GM21526 (cell line): ENCODE measurements at regions not wholly inside any gene's neighbourhood (a gene's known extent, or its start where the extent isn't known, plus 50 kb on each side); places are given as distances from the start of the nearest gene placed in this dataset.
"Not testable (repeated sequence)": the region's sequence is repeated elsewhere in the genome, so short reads cannot be mapped to it uniquely, and the experiment has no call there.

Experiments
- ATAC-seq: cut with Tn5 transposase; IDR thresholded peaks from one replicate; pipeline ENCODE4 v1.9.1; 2021; ENCODE audit warnings: moderate library complexity; ENCODE audit not compliant: unreplicated experiment, low FRiP score

DNA sequence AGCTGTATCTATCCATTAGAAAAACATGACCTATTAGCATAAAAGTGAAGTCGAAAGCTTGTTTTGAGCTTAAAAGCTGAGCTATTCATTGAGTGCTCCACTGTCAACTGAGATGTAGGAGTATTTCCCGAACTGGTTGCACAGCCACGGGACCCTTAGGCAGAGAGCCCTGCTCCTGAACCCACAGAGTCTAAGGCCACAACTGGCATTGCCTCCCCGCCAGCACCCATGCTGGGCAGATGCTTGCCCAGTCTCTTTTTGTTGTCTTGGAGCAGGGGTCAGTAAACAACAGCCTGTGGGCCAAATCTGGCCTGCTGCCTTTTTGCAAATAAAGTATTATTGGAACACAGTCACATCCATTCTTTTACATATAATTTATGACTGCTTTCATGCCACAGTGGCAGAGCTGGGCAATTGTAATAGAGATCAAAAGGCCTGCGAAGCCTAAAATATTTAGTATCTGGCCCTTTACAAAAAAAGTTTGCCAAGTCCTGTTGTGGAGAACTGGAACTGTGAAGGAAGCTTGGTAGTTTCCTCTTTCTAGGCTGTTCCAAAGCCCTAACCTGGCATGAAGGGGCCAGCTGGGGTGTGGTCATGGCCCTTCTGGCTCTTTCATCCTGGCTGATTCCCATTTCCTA lies 58.4 kb upstream of the WAPL start:
- ATAC-seq, result no peak

DNA sequence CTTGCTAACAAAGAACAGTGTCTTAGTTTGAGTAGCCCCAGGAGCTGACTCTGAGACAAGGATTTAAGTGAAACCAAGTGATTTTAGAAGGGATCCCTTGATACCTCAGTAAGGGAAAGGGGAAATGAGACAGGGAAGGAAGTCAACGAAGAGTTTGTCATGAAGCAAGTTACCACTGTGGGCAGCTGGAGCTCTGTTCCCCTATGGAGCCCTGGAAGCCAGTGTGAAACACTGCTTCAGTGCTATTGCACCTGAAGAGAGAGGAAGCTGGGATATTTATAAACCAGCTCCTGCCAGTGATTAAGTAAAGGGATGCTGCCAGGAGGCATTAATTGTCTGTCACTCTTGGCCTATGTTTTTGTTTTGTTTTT lies 58.9 kb upstream of the WAPL start:
- no peak for ATAC-seq

DNA sequence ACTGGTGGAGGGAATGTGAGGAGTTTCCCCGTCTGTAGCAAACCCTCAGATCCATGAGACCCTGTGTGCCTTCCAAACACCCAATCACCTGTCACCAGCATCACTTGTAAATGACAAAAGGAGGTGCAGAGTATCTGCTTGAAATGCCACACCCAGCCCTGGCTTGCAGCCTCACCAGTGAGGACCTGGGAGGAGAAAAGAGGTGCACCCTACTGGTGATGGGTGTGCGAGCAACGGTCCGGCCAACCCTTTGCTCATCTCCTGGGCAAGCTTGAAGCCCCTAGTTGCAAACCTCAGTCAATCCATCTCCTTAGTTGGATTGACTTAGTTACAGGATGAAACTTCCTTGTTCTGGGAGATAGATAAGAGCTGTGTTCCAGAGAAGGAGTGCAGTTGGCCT lies 62.4 kb upstream of the WAPL start:
- peak; percentile 72 for ATAC-seq

DNA sequence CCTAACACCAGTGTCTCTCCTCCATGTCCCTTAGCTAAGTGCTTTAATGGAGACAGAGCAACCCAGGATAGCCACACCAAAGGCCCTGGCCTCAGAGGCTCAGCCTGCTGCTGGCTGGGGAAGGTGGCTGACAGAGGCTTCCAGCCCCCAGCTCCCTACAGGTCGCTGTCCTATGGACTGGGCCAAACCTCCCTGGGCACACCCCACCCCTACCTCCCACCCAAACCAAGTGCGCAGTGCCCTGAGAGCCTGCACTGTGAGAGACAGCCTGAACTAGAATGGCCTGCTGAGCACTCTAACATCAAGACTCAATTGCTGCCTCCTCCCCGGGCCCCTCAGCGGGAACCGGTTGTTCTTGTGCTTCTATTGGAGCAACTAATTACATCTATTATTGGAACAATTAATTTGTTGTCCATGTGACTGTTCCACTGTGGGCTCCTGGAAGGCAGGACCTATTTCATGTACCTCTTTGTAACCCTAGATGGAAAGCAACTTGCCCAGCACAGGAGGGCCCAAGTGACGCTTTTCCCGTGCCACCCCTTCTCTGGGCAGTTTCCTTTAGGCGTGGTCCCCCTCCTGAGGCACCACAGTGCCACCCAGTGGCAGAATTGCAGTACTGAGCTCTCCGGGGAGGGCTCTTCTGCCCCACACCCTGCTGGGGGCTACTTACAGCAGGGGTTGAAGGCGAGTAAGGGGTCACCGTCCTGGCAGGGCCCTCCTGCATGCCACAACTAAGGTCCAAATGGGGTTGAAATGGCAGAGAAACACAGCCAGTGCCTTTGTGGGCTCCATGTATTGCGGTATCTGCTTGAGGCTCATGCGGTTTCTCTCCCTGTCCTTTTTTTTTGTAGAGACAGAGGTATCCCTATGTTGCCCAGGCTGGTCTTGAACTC lies 63.7 kb upstream of the WAPL start:
- peak; percentile 89 for ATAC-seq

DNA sequence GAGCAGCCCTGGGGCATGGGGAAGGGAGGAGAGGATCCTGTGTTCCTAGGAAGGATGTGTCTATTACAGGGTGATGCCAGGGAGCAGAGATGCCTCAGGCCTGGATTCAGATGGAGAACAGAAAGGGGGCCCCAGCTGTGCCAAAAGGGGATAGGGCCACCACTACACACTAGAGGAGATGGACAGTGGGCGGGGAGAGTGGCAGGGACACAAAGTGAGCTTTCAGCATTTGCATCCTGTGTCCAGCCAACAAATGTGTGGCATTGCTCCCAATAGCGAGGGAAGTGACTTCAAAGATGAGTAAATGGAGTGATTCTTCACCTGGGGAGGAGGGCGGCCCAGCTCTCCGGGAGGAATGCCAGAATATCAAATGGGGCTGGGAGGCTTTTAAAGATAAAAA lies 64.9 kb upstream of the WAPL start:
- ATAC-seq, result no peak

DNA sequence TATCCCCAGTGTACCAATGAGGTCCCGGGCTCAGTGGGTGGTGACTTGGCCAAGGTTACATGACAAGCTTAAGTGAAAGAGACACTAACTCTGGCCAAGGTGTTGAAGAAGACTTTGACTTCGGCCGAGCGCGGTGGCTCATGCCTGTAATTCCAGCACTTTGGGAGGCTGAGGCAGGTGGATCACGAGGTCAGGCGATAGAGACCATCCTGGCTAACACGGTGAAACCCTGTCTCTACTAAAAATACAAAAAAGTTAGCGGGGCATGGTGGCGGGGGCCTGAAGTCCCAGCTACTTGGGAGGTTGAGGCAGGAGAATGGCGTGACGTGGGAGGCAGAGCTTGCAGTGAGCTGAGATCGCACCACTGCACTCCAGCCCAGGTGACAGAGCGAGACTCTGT lies 65.6 kb upstream of the OPN4 start:
- ATAC-seq, result not testable (repeated sequence)

DNA sequence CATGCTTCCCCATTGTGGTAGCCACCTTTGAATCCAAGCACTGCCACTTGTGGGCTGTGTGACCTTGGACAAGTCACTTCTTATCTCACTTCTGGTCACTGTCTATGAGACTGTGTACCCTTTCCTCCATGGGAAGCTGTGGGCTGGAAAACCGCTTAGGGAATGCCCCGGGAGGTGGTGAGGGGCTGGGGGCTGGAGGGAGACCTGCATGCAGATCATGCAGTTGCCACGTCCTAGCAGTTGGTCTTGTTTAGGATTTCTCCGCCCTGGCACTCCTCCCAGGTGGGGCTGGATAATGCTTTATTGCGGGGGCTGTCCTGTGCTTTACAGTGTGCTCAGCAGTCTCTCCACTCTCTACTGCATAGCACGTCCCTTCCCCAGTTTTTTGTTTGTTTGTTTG lies 62.9 kb upstream of the OPN4 start:
- no peak for ATAC-seq

DNA sequence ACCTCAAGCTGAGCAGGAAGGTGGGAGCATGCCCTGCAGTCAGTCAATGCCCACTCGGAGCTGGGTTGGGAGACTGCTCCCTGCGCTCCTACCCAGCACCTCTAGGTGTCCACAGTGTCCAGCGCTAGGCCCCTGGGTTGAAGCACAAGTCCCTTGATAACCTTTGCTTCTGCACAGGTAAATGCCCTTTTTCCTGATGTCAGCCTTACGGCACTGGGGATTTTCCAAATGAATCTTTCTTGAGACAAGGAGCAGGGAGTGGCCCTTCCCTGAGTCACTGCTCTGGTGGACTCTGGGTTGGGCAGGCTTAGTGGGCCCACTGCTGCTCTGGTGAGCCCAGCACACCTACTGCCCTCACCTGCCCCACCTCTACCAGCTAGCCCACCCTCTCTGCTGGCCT lies 61.9 kb upstream of the OPN4 start:
- no peak for ATAC-seq

DNA sequence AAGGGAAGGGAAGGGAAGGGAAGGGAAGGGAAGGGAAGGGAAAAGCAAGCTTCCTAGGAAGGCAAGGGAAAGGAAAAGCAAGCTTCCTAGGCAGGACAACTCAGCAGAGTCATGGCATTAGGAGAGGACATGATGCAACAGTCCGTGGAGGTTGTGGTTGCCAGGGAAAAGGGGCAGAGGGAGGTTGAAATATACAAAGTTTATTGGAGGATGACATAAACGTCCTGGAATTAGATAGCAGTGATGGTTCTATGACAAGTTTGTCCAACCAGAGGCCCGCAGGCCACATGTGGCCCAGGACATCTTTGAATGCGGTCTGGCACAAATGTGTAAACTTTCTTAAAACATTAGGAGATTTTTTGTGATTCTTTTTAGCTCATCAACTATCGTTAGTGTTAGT lies 59.8 kb upstream of the OPN4 start:
- no peak for ATAC-seq

DNA sequence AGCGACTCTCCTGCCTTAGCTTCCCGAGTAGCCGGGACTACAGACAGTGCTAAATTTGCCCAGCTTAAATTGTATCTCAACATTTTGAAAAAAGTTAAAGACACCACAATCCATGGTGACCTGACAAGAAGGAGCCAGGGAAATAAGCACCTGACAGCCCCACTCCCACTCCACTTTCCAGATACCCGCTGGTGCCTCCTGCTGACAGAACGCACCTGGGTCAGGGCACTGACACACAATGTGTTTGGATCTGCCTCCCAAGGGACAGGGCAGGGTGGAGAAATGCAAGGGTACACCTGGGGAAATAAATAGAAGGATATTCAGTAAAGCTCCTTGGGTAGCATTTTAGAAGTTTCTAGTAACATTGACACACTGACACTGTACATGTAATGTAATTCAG lies 58.9 kb upstream of the OPN4 start:
- no peak for ATAC-seq

DNA sequence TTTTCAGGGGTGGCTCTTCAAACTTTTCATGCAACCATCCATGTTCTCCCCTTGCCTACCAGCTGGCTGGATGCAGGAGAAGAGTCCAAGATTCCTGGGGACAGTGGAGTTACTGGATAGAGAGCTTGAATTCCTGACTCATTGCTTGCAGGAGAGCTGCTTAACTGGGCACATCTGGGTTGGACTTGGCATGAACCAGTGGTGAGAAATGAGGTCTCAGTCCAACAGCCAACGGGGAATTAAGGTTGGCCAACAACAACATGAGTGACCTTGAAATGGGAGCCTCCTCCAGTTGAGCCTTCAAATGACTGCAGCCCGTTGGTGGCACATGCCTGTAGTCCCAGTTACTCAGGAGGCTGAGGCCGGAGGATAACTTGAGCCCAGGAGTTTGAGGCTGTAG lies 58.1 kb upstream of the OPN4 start:
- ATAC-seq, result no peak

DNA sequence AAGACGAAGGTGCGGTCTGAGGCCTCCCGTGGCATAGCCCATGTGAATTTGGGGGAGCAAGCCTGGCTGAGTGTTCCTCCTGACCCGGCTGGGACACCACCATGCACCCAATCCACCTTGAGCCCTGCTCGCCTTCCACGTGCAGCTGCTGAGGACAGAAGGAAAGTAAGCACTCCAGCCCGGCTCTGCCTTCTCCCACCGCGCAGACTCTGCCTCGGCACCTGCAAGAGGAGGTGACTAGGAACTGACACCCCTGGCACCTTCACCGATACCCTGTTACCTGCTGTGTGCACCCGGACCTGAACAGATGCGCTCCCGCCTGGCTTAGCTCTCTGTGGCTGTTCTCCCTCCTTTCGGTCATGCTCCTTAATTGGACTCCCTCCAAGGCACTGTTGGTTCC lies 57.0 kb upstream of the OPN4 start:
- ATAC-seq, result no peak

DNA sequence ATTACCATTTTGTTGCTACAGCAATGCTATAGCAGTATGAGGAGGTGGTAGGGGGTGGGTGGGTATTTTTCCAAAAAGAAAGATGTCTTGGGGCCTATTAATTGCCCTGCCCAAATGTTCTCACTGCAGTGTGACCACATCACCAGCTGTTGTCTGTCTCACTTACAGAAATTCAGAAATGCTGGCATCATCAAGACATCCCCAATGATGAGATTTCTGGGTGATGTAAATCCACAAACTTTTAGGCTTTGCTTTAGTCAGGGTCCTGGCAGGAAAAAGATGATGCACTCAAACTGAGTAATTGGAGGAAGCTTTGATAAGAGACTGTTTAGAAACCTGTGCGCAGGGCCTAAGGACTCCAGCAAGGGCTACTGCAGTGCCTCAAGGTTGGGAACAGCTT lies 56.2 kb upstream of the OPN4 start:
- no peak for ATAC-seq

DNA sequence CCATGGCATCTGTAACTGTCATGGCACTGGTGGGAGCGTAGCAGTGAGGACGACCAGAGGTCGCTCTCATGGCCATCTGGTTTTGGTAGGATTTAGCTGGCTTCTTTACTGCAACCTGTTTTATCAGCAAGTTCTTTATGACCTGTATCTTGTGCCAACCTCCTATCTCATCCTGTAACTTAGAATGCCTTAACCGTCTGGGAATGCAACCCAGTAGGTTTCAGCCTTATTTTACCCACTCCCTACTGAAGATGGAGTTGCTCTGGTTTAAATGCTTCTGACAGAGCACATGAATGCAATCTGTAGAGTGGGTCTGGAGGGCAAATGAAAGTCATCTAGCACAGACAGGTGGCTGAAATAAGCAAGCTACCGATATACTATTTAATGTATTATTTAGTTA lies 55.3 kb upstream of the OPN4 start:
- ATAC-seq, result no peak

DNA sequence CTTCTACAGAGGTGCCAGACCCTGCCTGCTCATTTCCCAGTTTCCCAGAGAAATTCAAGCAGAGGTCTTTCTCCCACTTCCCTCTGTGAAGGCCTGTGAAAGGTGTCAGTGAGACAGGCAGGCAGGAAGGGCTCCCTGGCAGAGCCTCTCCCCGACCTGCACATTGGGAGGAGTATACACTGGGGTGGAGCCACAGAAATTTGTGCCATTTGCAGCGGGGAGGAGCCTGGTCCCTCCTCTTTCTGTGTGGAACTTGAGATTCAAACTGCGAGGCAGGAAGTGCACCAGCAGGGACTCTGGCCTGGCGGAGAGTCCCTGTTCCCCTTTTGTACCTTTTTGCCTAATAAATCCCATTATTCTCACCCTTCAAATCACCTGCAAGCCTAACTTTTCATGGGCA lies 54.6 kb upstream of the OPN4 start:
- ATAC-seq, result no peak

DNA sequence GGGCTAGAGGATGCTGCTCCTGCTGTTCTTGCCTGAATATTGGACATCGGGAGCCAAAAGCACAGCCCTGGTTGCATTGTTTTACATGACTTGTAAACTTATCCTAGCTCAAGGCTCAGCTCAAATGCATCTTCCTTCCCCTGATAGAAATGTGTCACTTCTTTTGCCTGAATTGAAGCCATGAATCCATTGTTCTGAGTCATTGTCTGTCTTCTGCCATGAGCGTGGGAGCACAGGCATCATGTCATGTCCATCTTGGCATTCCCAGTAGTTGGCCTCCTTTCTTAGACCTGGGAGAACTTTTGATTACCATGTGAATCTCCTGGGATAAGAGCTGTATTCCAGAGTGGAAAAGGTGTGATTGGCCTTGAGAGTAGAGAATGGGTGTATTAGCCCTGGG lies 54.1 kb upstream of the OPN4 start:
- no peak for ATAC-seq

DNA sequence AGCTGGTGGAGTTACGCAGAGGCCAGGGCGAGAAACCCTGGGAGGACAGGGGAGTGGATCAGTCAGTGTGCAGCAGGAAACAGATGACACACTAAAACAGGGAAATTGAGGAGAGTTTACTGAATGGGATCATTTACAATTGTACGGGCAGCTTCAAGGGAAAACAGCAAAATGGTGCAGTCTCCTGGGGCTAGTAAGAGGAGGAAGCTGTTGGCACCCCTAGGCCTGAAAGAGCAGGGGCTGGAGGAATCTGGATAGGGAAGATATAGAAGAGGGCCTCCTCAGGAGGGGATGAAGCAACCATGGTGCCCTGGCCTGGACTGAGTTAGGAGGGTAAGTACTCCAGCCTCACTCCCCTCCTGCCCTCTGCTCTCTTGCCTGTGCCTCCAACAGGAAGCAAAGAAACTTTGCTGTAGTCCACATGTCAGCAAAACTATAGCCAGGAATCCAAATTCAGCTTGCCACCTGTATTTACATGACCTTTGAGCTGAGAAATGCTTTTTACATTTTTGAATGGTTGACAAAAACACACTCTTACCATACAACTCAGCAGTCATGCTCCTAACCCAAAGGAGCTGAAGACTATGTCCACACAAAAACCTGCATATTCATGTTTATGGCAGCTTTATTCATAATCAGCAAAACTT lies 52.3 kb upstream of the OPN4 start:
- ATAC-seq, result no peak

DNA sequence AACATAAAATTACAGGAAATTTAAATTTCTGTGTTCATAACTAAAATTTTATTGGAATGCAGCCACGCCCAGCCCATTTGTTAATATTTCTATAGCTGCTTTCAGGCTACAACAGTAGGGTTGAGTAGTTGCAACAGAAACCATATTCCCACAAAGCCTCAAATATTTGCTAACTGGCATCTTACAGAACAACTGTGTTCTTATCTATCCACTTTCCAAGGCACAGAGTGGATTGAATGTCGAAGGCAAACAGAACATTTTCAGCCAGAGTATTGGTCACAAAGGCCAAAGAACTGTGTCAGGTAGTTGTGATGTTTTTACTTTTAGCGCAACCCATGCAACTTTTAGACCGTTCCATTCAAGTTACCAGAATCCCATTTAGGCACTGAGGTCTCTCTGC lies 51.1 kb upstream of the OPN4 start:
- ATAC-seq, result no peak
